Activated T-helper 1 cell treated with Interleukin-2 at 50 U/mL for 16 hours (primary cell): ENCODE measurements at regions not wholly inside any gene's neighbourhood (a gene's known extent, or its start where the extent isn't known, plus 50 kb on each side); places are given as distances from the start of the nearest gene placed in this dataset.

Experiments used
- DNase-seq: peaks from one replicate; pipeline ENCODE4 v3.0.0-alpha.2; 2020; ENCODE audit warnings: low read depth

DNA sequence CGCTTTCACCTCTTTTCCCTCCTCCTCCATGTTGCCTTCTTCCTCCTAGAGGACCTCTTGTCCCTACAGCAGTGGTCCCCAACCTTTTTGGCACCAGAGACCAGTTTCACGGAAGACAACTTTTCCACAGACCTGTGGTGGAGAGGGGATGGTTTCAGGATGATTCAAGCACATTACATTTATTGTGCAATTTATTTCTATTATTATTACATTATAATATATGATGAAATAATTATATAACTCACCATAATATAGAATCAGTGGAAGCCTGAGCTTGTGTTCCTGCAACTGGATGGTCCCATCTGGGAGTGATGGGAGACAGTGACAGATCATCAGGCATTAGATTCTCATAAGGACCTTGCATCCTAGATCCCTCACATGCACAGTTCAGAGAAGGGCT, 152.2 kb upstream of the NCKAP5 start:
- DNase-seq = no peak

DNA sequence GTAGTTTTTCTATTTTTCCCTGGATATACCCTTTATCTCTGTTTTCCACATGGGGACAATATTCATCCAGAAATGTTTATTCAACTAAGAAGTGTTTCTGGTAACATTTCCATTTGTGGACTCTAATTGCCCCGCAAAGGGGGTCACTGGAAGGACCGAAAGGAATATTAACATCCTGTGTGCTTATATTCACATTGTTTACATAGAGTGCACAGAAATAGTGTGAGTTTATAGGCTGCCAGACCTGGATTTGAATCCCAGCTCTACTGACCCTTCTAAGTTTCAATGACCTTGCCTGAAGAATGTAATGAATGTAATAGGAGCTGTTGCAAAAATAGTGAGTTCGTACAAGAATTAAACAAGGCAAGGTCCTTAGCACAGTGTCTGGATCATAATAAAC, 152.9 kb upstream of the NCKAP5 start:
- no peak for DNase-seq

DNA sequence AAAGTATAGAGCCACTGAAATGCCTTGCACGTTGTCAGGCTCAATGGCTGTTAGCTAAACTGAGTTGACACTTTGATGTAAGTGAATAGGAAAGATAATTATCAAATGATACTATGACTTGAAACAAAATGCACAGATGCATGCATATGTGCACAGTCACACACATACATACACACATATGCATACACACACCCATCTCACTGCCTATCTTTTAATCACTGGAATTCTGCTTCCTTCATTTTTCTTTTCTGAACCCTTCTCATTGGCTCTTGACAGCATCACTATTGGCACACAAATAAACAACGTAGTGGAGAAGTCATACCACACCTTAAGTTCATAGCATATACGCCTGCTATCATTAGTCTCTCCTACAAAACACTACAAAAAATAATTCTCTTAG, 154.9 kb upstream of the NCKAP5 start:
- DNase-seq = no peak

DNA sequence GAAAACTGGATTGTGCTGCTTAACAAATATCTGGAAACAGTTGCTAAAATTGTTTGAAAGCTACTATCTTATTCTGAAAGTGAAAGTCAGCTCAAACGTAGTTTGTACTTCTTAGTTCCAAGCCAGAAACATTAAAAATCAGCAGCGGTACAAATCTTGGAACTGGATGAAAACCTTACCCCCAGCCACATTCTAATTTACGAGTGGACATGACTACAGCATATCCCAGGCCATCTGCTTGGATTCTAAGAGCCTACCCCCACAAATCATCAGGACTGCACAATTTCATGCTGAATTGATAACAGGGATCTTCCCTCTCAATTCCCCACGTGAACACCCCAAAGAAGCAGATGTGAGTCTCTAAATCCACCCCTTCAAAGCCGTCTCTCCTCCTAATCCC, 158.7 kb upstream of the NCKAP5 start:
- no peak for DNase-seq

DNA sequence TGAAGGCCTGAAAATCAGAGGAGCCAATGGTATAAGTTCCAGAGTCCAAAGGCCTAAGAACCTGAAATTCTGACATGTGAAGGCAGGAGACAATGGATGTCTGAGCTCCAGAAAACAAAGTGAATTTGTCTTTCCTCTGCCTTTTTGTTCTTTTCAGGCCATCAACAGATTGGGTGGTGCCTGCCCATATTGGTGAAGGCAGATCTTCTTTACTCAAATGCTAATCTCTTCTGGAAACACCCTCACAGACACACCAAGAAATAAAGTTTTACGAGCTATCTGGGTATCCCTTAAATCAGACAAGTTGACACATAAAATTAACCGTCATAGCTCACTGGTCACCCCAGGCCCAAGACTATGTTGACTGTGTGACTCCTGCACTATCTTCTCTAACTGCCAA, 163.8 kb upstream of the NCKAP5 start:
- DNase-seq = no peak

DNA sequence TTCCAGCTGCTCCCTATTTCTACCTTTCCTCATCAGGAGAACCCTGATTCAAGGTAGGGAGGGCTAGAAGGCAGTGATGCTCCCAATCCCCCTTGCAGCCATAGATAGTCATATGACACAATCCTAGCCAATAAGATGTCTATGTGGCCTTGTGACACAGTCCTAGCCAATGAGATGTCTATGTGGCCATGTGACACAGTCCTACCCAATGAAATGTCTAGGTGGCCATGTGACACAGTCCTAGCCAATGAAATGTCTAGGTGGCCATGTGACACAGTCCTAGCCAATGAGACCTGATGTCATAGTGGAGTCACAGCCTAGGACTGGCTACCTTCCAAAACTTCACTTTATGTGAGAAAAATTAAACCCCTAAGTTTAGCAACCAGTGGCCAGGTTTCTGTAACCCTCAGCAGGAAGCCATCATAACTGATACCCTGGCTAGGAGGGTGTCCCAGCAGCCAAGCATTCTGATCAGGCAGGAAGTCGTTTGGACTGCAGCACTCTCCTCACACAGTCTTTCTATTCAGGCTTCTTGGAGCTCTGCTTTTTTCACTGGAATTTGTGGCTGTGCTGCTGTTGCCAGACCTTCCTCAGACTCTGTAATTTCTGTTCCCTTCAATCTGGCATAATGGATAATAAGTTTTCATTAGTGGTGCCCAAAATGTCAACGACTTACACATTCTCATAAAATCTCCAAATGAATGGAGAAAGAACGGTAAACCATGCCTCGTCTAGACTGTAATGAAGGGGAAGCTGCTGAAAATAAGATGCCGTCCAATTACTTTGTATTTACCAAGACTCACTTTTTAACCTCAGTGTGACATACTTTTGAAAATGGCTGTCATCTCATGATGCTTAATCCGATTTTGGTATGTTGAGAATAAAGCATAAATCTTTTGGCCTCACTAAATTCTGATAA, 165.0 kb upstream of the NCKAP5 start:
- no peak for DNase-seq

DNA sequence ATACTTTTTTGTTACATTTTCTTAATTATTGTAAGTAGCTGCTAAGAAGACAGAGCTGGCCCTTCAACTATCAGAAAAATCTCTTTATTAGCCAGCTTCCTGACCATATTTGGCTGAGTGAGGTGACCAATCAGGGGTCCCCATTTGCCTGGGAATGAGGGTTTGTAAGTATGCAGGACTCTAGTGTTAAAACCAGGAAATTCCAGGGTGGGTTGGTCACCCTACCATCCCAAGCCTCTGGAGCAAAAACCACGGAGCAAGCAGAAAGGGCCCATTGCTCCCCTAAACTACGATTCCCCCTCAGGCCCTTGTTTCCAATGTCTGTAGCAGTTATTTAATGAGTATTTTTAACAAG, 165.6 kb upstream of the NCKAP5 start:
- no peak for DNase-seq

DNA sequence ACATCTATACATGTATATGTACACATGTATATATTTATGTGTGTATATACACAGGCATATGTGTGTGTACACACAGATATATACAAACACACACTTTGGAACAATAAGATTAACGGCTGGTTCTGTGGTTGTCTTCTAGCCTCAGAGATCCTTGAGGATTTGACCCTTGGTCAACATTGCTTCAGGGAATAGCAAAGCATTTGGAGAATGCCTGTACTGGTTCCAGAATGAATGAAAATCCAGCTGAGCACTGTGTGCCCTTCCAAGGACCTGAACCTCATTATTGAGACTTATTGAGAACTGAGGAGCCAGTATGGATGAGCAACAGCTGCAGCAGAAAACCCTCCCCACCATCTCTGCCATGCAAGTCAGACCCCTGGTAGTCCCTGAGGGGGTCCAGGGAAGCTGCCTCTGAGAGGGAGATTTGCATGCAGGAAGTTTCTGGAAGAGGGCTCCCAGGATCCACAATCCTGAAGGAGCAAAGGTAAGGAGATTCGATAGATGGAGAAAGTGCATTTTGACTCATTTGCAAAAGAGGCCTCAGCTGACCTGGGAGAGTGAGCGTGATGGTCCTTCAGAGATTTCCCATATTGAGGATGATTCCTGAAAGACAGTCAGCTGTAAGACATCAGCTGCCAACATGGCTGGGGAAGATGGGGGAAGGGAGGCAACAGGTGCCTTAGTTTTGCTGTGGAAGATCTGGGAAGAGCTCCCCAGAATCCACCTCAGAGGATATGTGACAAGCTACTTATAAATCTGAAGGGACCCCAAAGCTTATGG, 166.6 kb upstream of the NCKAP5 start:
- DNase-seq = no peak

DNA sequence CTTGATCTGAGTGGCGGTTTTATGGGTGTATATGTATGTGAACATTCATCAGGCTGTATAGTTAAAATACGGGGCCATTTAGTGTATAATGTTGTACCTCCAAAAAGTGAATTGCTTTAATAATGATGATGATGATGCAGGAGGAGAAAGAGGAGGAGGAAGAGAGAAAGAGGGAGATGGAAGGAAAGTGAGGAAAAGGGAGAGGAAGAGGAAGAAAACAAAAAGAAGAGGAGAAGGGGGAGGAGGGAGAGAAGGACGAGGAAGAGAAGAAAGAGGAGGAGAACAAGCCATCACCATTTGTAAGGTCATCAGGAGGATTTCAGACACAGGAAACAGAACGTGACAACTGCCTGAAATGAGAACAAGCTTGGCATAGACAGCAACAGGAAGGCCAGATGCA, 168.4 kb upstream of the NCKAP5 start:
- no peak for DNase-seq

DNA sequence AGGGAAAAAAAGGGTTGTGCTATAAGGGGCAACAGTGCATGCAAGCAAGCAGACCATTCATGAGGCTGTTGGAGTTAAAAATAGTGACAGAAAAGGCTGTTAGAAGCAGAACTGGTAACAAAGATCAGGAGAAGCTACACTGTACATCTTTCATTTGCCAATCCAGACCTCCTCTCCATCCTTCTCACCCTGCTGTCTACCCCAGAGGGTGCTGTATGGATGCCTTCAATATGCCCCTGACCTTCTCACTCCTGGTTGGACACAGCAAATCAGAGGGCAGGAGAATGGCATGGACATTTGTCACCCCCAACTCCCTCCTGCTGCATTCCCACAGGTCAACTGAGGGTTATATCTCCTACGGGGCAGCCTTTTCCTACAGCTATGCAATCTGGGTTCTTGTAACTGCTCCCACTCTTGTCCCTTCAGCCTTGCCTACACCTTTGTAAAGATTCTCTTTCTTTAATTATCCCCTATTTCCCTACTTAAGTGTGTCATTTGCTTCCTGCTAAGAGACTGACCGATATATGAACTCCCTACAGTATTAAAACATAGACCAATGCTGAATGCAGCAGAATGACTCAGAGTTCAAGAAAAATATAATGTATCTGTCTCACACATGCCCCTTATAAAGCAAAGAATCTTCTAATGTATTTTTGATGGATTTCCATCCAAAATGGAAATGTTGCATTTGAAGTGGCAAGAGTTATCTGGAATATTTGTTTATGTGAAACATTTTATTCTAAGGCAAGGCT, 169.2 kb upstream of the NCKAP5 start:
- DNase-seq = no peak

DNA sequence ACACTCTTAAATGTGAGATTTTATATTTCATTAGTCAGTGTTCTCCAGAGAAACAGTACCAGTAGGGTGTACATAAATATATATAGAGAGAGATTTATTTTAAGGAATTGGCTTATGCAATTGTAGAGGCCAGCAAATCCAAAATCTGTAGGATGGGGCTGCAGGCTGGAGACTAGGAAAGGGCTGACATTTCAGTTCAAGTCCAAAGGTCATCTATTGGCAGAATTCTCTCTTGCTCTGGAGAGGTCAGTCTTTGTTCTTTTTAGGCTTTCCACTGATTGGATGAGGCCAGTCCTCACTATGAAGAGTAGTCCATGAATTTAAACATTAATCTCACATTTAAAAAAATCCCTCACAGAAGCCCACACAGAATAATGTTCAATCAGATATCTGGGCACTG, 170.8 kb upstream of the NCKAP5 start:
- DNase-seq = no peak

DNA sequence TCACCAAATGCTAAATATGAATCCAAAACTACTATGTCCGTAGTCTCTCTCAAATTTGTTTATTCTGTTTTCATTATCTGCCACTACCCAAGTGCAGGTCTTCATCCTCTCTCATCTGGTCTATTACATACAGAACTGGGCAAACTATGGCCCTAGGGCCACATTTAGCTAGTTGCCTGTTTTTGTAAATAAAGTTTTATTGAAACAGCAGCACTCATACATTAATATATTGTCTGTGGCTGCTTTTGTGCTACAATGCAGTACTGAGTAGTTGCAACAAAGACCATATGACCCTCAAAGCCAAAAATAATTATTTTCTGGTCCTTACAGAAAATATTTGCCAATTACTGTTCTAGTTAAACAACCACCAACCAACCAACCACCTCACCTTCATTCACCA, 172.2 kb upstream of the NCKAP5 start:
- DNase-seq = no peak

DNA sequence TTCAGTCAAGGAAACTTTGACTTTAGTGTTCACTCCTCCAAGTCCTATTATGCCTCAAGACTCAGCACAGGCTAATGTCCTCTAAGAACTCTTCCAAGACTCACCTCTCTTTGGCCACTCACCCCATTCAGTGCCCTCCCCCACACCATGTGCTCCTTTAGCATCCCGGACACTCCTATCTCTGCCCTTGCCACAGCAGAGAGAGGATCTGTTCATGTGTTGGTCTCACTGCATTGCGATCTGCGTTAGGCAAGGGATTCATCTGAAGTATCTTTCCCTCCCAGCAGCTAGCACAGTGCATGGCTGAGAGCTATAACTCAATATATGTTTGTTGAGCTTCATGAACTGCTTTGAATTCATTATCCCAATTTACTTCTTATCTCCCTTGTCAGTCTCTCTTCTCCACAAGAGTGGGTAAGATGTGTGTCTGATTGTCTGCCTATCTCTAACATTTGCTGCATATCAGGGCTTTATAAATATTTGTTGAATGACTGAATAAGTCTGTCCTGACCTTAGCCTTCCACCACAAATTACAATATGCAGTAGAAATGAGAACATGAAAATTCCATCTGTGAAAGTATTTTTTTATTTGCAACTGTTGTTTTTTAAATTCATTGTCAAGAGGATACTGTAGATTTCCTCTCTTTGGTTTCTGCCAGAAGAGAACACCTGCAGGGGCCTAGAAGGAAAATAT, 179.9 kb upstream of the NCKAP5 start:
- DNase-seq = no peak

DNA sequence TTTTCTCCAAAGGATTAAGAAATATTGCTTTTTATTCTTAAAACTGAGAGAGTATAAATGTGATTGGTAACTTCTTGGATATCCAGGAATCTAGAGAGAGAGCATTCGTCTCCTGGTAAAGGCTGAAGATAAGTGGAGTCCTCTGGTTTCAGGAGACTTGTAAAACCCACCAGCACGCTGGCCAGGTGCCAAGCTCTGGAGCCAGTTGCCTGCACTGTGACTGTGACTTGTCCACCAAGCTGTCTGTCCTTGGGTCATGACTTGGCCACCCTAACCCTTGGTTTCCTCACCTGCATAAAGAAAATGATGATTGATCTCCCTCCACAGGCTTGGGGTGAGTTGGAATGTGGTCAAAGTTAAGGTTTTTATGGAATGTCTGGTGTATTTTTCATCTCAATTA, 185.4 kb upstream of the NCKAP5 start:
- DNase-seq = no peak

DNA sequence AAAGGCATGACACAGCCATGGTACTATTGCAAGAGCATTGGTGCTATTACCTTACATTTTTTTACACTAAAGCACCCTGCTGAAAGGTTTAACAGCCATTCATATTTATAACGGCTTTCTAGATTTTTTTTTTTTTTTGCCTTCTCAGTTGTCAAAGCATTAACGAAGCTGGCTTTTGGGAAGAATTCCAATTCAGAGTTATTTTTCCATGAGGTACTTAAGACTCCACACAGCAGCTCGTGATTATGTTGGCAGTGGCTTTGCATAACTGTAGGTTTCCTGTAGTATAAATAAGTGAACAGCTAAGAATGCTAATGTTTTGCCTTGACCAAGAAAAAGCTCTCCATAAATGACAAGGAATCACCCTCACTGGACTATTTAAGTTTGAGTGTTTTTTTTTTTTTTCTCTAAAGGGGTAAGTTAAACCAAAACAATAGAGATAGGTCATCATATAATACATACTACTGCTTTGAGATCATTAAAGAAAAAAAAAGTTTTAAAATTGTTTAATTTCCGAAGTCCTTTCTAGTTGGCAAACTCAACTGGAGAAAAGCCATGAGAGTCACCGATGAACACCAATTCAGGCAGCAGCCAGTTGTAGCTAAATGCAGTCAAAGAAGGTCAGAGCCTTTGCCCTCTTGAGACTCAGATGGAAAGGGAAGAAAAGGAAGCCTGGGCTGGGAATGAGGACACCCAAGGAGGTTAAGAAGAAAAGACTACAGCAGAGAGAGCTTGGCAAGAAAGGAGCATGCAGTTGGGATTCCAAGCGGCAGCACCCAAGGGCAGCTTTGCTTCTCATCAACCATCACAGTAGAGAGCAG, 187.4 kb upstream of the NCKAP5 start:
- no peak for DNase-seq

DNA sequence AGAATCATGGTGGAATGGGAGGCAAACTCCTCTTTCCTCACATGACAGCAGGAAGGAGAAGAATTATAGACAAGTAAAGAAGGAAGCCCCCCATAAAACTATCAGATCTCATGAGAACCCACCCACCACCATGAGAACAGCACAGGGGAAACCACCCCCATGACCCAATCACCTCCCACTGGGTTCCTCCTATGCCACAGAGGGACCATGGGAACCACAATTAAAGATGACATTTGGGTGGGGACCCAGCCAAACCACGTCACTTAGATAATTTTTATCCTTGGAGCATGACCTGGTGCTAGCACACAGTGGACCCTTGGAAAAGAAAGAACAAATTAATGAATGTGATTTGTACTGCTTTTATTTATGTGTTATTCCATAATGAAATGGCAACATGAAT, 188.6 kb upstream of the NCKAP5 start:
- no peak for DNase-seq

DNA sequence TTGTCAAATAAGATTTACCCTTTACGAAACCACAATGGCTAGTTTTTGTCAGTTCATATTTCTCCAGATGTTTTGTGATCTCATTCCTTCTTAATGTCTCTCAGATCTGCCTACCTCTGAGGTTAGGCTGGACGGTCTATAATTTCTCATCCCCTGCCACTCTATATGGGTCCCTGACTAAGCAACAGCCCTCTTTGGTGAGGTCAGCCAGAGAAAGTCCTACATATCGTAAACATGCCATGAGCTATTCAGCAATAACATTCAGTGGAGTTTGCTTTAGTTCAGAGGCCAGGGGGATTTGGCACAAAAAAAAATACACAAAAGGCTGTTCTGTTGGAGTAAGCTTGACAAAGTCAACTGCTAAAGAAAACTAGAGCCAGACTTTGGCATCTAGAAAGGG, 192.1 kb upstream of the NCKAP5 start:
- no peak for DNase-seq

DNA sequence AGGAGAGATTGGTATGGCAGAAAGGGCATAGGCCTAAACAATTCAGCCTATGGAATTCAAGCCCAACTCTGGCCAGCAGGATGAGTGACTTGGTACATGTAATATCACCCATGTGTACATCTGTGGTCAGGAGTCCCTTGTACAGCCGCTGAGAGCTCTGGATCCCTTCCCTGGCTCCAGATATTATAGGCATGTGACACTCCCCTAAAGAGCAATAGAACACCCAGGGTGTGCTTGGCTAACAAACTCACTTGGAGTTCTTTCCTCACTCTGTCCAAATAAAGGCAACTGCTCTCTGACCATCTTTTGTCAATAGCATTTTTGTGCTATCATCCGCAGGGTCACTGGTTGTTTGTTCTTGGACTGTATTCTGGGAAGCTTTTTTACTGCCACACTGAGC, 197.4 kb upstream of the NCKAP5 start:
- no peak for DNase-seq

DNA sequence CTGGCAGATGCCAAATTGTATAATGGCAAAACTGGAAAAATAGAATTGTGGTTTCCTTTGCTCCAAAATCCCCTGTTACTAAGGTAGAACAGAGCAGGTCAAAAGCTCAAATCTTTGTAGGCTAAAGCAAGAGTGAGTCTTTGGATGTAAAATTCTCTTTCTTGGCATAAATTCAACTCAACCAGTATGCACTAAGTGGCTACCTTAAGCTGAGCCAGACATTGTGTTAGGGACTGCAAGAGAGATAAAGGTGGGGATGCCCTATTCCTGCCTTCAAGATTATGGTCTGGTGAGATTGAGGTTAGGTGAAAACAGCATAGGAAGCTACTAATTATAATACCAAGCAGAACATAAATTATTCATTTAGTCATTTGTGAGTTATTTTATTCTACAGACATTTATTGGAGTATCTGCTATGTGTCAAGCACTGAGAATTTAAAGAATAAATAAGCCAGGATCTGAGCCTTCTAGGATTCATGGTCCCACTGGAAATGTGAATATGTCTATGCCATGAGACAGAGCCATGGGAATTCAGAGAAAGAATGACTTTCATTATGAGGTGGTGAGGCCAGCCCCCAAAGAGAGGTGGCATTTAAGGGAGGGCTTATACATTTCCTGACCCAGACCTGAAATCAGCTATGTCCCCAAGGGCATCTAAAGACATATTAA, 198.0 kb upstream of the NCKAP5 start:
- no peak for DNase-seq

DNA sequence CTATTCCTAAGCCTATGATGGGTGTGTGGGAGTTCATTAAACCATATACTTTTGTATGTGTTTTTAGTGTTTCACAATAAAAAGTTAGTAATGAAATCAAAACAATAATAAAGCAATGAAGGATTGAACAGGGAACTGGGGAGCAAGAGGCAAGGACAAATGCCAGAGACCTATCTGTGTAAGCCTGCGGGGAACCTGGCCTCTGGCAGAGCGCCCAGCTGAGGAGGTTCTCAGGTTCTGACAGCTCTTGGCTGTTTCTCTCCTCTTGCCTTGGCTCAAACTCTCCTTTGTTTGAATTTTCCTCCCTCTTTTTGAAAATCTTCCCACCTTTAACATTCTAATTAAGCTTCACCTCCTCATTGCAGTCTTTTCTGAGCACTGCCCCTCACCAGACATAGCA, 200.0 kb upstream of the NCKAP5 start:
- no peak for DNase-seq
